Endothelial cell of umbilical vein (primary cell): ENCODE measurements at regions not wholly inside any gene's neighbourhood (a gene's known extent, or its start where the extent isn't known, plus 50 kb on each side); places are given as distances from the start of the nearest gene placed in this dataset.

Source experiments
- EZH2 ChIP-seq: IDR thresholded peaks from 2 replicates; pipeline ENCODE4 v1.6.1; 2012; ENCODE audit warnings: borderline replicate concordance, low read depth, mild to moderate bottlenecking, moderate library complexity, low read length, inconsistent platforms; ENCODE audit not compliant: severe bottlenecking
- POLR2A ChIP-seq: IDR thresholded peaks from 2 replicates; pipeline ENCODE4 v1.6.1; 2012; ENCODE audit warnings: low read depth, mild to moderate bottlenecking, control low read depth, low read length
- POLR2AphosphoS5 ChIP-seq: IDR thresholded peaks from 2 replicates; pipeline ENCODE4 v1.6.1; 2012; ENCODE audit warnings: low read depth, mild to moderate bottlenecking, control low read depth, low read length, moderate library complexity; ENCODE audit not compliant: insufficient read depth

DNA sequence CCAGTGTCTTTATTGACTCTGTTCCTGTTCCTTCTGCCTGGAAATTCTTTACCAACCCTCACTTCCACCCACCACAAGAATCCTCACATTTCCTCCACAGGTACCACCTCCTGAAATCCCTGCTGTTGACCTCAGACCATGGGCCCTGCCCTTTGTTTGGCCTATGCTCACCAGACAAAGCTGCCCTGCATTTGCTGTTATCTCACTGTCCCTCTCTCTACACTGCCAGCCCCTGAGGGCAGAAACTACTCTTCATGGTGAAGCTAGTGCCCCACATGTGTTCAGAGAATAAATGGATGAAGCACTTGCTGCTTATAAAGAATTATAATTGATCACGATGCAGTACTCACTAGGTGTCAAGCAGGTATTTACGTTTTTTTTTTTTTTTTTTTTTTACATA lies 608.4 kb downstream of the TSN start:
- TF ChIP-seq EZH2 (no peak), POLR2AphosphoS5 (no peak), POLR2A (no peak)
